Fibroblast of lung (primary cell): ENCODE measurements at regions not wholly inside any gene's neighbourhood (a gene's known extent, or its start where the extent isn't known, plus 50 kb on each side); places are given as distances from the start of the nearest gene placed in this dataset.

ENCODE experiments used
- EZH2 ChIP-seq: IDR thresholded peaks from 2 replicates; pipeline ENCODE4 v1.5.1; 2012; ENCODE audit warnings: low read length, control low read depth, mild to moderate bottlenecking; ENCODE audit errors: missing control alignments
- TF ChIP-seq, protein P1 (sequence below), 2 donors: IDR thresholded peaks in 1 of 2; conservative IDR thresholded peaks in 1 of 2; 1 replicate in 1 of 2; 2 replicates in 1 of 2; pipeline ENCODE4 v1.5.1; 2011 to 2012; ENCODE audit warnings: low read length in 2 of 2, control low read depth in 1 of 2, inconsistent platforms in 1 of 2, low read depth in 1 of 2, mild to moderate bottlenecking in 1 of 2

GRCh38 chr1:224545571-224545970 lies 70.5 kb upstream of the CNIH3 start:
- TF ChIP-seq, protein P1, sequence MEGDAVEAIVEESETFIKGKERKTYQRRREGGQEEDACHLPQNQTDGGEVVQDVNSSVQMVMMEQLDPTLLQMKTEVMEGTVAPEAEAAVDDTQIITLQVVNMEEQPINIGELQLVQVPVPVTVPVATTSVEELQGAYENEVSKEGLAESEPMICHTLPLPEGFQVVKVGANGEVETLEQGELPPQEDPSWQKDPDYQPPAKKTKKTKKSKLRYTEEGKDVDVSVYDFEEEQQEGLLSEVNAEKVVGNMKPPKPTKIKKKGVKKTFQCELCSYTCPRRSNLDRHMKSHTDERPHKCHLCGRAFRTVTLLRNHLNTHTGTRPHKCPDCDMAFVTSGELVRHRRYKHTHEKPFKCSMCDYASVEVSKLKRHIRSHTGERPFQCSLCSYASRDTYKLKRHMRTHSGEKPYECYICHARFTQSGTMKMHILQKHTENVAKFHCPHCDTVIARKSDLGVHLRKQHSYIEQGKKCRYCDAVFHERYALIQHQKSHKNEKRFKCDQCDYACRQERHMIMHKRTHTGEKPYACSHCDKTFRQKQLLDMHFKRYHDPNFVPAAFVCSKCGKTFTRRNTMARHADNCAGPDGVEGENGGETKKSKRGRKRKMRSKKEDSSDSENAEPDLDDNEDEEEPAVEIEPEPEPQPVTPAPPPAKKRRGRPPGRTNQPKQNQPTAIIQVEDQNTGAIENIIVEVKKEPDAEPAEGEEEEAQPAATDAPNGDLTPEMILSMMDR (conservative IDR thresholded peaks at IDR 0.05 in 1 of 2, IDR thresholded peaks at IDR 0.05 in 1 of 2; ENCODE audit: low read depth in 1 of 2, low read length in 2 of 2) = no peak
- TF ChIP-seq EZH2 = no peak
